ENCODE measurements at regions not wholly inside any gene's neighbourhood (a gene's known extent, or its start where the extent isn't known, plus 50 kb on each side); places are given as distances from the start of the nearest gene placed in this dataset.

GRCh38 chr10:8790390-8790789, 735.9 kb downstream of the GATA3 start:
- Histone ChIP-seq H4K20me1 (ENCODE audit: control insufficient read depth, extremely low read depth, insufficient read depth, low read length) (no peaks in the 10 kb centered on the region), H3K9me1 (ENCODE audit: control insufficient read depth, extremely low read depth, insufficient read depth, low read length) (no peaks in the 10 kb centered on the region), H3K4me3 (ENCODE audit: control insufficient read depth in 2 of 3, extremely low read depth in 1 of 3, insufficient read depth in 2 of 3, low read depth in 1 of 3, low read length in 3 of 3) (no peak overlapping the region), H3K9me3 (ENCODE audit: control insufficient read depth, low read depth, low read length) (peaks cover 2% of the 10 kb centered on the region), H3K4me1 (ENCODE audit: control insufficient read depth, extremely low read depth, insufficient read depth, low read length) (no peaks in the 10 kb centered on the region), H3K36me3 (ENCODE audit: control insufficient read depth in 2 of 2, extremely low read depth in 1 of 2, insufficient read depth in 2 of 2, low read length in 2 of 2) (no peaks in the 10 kb centered on the region), H3K27me3 (ENCODE audit: control insufficient read depth, extremely low read depth, insufficient read depth, low read length) (no peaks in the 10 kb centered on the region), H3K79me2 (ENCODE audit: control insufficient read depth, insufficient read depth, low read length) (no peaks in the 10 kb centered on the region), H3K9ac (ENCODE audit: control insufficient read depth, extremely low read depth, insufficient read depth, low read length) (no peak overlapping the region), H3K4me2 (ENCODE audit: control insufficient read depth, extremely low read depth, insufficient read depth, low read depth, low read length) (no peak overlapping the region), H2AFZ (ENCODE audit: control insufficient read depth, low read length) (no peak overlapping the region), H3K27ac (ENCODE audit: control insufficient read depth, insufficient read depth, low read length) (no peak overlapping the region)
- DNase-seq (ENCODE audit: low read depth, low spot score) (no peak), FAIRE-seq (no peak)
- dilution Hi-C loops (cut with MboI; ENCODE audit: extremely low pct_ligation_motif_present, low sequenced_read_pairs): no loop called here
- TF ChIP-seq EZH2 (IDR thresholded peaks at IDR 0.05; ENCODE audit: low read length) (no peak), CTCF (optimal IDR thresholded peaks at IDR 0.05 in 1 of 3, IDR thresholded peaks at IDR 0.05 in 1 of 3, conservative IDR thresholded peaks at IDR 0.05 in 1 of 3; ENCODE audit: extremely low read depth in 1 of 3, insufficient read depth in 2 of 3, low read length in 3 of 3) (no peak)

DNA sequence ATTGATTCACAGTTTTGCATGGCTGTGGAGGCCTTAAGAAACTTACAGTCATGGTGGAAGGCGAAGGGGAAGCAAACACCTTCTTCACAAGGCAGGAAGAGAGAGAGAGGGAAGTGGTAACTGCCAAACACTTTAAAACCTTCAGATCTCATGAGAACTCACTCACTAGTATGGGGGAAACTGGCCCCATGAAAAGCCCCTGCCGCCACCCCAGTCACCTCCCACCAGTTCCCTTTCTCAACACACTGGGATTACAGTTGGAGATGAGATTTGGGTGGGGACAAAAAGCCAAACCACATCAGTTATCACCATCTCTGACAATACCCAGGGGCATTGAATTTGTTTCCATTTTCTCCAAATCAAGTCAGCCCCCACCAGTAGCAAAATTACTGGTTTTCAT, 740.4 kb downstream of the GATA3 start:
- H3K36me3 ChIP-seq (ENCODE audit: control insufficient read depth in 2 of 2, extremely low read depth in 1 of 2, insufficient read depth in 2 of 2, low read length in 2 of 2): no peaks in the 10 kb centered on the region
- H3K27me3 ChIP-seq (ENCODE audit: control insufficient read depth, extremely low read depth, insufficient read depth, low read length): no peaks in the 10 kb centered on the region
- TF ChIP-seq EZH2 (IDR thresholded peaks at IDR 0.05; ENCODE audit: low read length) (no peak), CTCF (optimal IDR thresholded peaks at IDR 0.05 in 1 of 3, IDR thresholded peaks at IDR 0.05 in 1 of 3, conservative IDR thresholded peaks at IDR 0.05 in 1 of 3; ENCODE audit: extremely low read depth in 1 of 3, insufficient read depth in 2 of 3, low read length in 3 of 3) (no peak)
- no peaks in the 10 kb centered on the region for H3K79me2 ChIP-seq (ENCODE audit: control insufficient read depth, insufficient read depth, low read length)
- H3K27ac ChIP-seq (ENCODE audit: control insufficient read depth, insufficient read depth, low read length): no peak overlapping the region
- H3K9me3 ChIP-seq (ENCODE audit: control insufficient read depth, low read depth, low read length): no peaks in the 10 kb centered on the region
- no peak for DNase-seq (ENCODE audit: low read depth, low spot score)
- no peak for FAIRE-seq
- no peak overlapping the region for H3K4me3 ChIP-seq (ENCODE audit: control insufficient read depth in 2 of 3, extremely low read depth in 1 of 3, insufficient read depth in 2 of 3, low read depth in 1 of 3, low read length in 3 of 3)
- no peak overlapping the region for H3K4me2 ChIP-seq (ENCODE audit: control insufficient read depth, extremely low read depth, insufficient read depth, low read depth, low read length)
- H3K9me1 ChIP-seq (ENCODE audit: control insufficient read depth, extremely low read depth, insufficient read depth, low read length): no peaks in the 10 kb centered on the region
- H4K20me1 ChIP-seq (ENCODE audit: control insufficient read depth, extremely low read depth, insufficient read depth, low read length): no peaks in the 10 kb centered on the region
- no peak overlapping the region for H3K9ac ChIP-seq (ENCODE audit: control insufficient read depth, extremely low read depth, insufficient read depth, low read length)
- dilution Hi-C loops (cut with MboI; ENCODE audit: extremely low pct_ligation_motif_present, low sequenced_read_pairs): no loop called here
- no peaks in the 10 kb centered on the region for H3K4me1 ChIP-seq (ENCODE audit: control insufficient read depth, extremely low read depth, insufficient read depth, low read length)
- no peak overlapping the region for H2AFZ ChIP-seq (ENCODE audit: control insufficient read depth, low read length)
